ENCODE measurements at regions not wholly inside any gene's neighbourhood (a gene's known extent, or its start where the extent isn't known, plus 50 kb on each side); places are given as distances from the start of the nearest gene placed in this dataset.

GRCh38 chr18:31258789-31259188, 59.2 kb upstream of the DSG1 start:
- no peaks in the 10 kb centered on the region for H3K4me1 ChIP-seq
- TF ChIP-seq CTCF (IDR thresholded peaks at IDR 0.05; ENCODE audit: borderline replicate concordance), result no peak
- H3K9me3 ChIP-seq (replicated peaks), result no peaks in the 10 kb centered on the region
- intact Hi-C loops (cut with micrococcal nuclease), result no loop called here
- no peak for DNase-seq
- H3K27ac ChIP-seq (replicated peaks), result no peak overlapping the region
- H3K27me3 ChIP-seq (ENCODE audit: low read depth), result no peaks in the 10 kb centered on the region
- no peaks in the 10 kb centered on the region for H3K36me3 ChIP-seq
- no peak overlapping the region for H3K4me3 ChIP-seq

- TF ChIP-seq CTCF (IDR thresholded peaks at IDR 0.05; ENCODE audit: borderline replicate concordance), result no peak
- no peaks in the 10 kb centered on the region for H3K36me3 ChIP-seq
- peak overlapping the region; percentile 6 for H3K27ac ChIP-seq (replicated peaks)
- no peak overlapping the region for H3K4me3 ChIP-seq
- no peaks in the 10 kb centered on the region for H3K27me3 ChIP-seq (ENCODE audit: low read depth)
- intact Hi-C loops (cut with micrococcal nuclease), result no loop called here
- no peaks in the 10 kb centered on the region for H3K9me3 ChIP-seq (replicated peaks)
- H3K4me1 ChIP-seq, result no peaks in the 10 kb centered on the region
- no peak for DNase-seq
These were observed 56.0 kb upstream of the DSG1 start for GRCh38 chr18:31261792-31262582.

GRCh38 chr18:31267823-31268481, 50.0 kb upstream of the DSG1 start:
- Histone ChIP-seq H3K27me3 (ENCODE audit: low read depth) (no peaks in the 10 kb centered on the region), H3K36me3 (no peaks in the 10 kb centered on the region), H3K4me3 (no peak overlapping the region), H3K4me1 (peaks cover 22% of the 10 kb centered on the region), H3K9me3 (replicated peaks) (no peaks in the 10 kb centered on the region), H3K27ac (replicated peaks) (no peak overlapping the region)
- intact Hi-C loops (cut with micrococcal nuclease), result no loop called here
- no peak for DNase-seq
- no peak for TF ChIP-seq CTCF (IDR thresholded peaks at IDR 0.05; ENCODE audit: borderline replicate concordance)
